ENCODE measurements at regions not wholly inside any gene's neighbourhood (a gene's known extent, or its start where the extent isn't known, plus 50 kb on each side); places are given as distances from the start of the nearest gene placed in this dataset.

- TF ChIP-seq CTCF (IDR thresholded peaks at IDR 0.05) (no peak), POLR2A (IDR thresholded peaks at IDR 0.05) (no peak)
Measured at GRCh38 chr7:68295386-68295785, 1298.8 kb downstream of the TYW1 start.
